ENCODE measurements at regions not wholly inside any gene's neighbourhood (a gene's known extent, or its start where the extent isn't known, plus 50 kb on each side); places are given as distances from the start of the nearest gene placed in this dataset.
A peak's percentile ranks its signal among the peaks of the same experiment; 100 is the strongest.
"Not testable (repeated sequence)": the region's sequence is repeated elsewhere in the genome, so short reads cannot be mapped to it uniquely, and the experiment has no call there.

DNA sequence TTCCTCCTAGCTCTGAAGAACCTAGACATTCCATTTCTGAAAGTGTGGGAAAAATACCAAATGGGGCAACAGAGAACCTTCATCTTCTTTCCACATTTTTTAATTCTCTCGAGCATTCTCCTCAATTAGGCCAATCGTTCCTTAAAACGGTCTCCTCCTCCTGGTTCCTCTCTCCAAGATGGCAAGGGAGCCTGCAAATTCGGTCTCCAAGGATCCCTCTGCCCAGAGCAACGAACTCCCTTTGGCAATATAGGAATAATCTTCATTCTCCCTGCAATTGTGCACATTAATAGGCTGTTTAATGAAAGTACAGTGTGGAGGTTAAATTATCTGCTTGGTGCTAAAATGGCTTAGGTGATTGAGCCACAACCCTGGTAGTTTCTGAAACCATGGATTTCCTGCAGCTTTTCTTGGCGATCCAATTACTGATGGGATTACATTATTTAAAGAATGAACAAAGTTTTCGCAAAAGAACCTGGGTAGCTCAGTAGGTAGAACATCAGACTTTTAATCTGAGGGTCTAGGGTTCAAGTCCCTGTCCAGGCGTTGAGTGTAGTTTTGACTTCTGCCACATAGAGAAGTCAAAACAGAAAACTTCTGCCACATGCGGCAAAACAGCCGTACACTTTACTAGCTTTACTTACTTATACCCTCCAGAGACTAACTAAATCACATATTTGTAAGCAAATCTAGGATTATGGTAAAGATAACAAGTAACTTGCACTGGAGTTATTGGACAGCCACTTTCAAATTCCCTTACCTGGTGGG is 102.9 kb upstream of the ZNF184 start:
- peak; percentile 88 for DNase-seq

DNA sequence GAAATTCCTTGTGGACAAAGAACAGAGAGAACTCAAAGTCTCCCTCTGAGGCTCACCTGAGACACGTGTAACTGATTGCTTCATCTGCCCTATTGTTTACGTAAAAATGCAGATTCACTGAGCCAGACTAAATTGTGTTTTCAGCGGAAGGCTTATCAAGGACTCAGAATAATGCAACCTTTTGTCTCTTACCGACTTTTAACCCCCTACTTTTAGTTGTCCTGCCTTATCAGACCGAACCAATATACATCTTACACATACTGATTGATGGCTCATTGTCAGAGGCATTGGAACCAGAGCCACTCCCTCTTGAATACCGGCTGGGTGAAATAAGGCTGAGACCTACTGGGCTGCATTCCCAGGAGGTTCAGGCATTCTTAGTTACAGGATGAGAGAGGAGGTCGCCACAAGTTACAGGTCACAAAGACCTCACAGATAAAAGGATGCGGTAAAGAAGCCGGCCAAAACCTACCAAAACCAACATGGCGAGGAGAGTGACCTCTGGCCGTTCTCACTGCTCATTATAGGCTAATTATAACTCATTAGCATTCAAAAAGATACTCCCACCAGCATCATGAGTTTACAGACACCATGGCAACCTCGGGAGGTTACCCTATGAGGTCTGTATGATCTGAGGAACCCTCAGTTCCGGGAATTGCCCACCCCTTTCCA is 95.5 kb upstream of the ZNF184 start:
- no peak for DNase-seq

DNA sequence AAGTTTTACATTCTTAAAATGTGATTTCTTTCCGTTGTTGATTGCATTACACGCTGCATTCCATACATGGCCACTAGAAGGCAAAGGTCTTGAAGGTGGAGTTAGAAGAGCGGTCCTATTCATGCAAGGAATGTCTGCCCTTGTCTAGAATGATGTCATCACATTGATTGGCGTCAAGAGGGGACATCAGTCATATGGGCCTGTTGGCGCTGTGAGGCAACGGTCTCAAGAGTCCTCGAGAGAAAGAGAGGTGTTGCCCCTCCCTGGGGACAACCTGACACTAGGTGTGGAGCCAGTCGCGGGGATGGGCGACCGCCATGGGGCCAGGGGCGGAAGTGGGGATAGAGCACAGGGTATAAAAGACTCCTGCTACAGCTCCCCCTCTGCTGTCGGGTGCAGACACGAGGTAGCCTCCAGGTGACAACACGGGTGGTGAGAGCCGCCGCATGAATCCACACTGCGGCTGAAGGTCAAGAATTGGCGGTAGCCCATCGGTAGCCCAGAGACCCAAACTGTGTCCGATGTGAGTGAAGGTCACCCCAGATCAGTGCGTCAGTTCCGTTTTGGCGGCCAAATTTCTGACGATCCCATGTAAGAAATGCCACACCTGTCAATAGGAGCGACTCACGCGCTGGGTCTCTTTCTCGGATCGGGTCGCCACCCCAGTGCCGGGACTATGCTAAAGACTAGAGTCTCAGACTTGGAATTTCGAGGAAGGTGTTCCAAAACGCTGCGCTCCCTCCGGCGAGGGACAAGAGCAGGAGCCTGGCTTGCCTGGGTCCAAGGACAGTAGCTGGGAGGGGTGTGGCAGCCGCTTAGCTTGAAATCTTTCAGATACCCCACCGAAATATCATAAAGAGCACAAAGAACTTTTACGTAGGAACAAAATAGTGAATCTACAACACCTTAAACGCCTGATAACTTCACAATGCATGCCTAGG is 93.2 kb upstream of the ZNF184 start:
- DNase-seq = peak; percentile 21

DNA sequence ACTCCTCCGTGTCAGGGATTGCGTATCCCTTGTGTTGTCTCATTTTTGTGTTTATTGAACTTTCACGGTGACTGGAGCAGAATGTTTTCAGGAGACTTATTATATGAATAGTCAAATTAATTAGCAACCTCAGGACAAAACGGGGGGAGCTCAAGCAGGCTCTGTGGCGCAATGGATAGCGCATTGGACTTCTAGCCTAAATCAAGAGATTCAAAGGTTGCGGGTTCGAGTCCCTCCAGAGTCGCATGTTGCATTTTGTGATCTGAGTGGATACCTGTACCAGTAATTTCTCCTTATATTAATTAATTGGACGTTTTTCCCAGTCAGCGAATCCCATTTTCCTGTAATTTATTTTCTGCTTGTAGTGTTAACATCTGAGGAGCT is 89.1 kb upstream of the ZNF184 start:
- DNase-seq = no peak

DNA sequence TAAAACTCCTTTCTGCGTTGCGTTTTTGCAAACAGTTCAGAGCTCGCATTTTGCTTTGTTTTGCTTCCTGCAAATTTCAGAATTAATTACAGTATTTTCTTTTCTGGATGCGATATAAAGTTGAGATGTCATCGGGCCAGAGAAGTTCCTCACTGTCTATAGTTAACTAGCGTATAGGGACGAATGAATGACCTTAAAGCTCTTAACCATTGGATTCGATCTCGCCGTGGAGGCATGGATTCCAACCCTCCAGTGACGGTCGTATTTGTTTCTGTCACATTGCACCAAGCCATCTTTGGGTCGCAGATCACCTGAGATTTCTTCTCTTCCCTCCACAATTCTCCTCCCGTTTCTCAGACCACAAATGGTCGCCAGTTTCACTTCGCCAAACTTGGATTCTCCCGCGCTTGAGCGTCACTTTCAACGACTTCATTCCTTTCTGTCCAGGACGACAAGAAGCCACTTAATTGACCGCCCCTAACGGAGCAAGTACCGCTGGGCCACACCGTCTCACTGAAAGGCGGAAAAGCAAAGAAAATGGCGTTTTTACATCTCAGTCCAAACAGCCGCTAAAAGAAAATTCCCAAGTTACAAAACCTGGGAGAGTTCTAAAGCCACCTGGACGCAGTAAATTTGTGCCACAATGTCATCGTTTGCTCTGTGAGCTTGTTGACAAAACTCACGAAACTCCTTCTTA is 85.3 kb upstream of the ZNF184 start:
- peak; percentile 39 for DNase-seq

DNA sequence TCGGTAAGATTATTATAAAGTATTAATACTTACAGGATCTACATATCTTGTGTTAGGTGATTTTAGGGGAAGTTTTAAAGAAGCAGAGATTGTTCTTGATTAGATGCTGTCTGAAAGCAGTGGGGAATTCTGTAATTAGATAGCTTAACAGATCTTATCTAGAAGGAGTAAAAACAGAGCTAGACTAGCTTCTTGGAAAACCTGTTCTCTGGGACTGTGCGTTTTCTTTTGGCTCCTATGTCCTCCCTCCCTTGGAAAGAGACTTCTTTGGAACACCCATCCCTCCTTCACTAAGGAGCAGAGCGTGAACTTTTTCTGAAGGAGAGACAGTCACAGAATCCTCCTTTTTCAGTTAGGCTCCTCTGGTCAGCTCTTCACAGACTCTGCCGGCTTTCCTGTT is 83.5 kb upstream of the ZNF184 start:
- DNase-seq = no peak

DNA sequence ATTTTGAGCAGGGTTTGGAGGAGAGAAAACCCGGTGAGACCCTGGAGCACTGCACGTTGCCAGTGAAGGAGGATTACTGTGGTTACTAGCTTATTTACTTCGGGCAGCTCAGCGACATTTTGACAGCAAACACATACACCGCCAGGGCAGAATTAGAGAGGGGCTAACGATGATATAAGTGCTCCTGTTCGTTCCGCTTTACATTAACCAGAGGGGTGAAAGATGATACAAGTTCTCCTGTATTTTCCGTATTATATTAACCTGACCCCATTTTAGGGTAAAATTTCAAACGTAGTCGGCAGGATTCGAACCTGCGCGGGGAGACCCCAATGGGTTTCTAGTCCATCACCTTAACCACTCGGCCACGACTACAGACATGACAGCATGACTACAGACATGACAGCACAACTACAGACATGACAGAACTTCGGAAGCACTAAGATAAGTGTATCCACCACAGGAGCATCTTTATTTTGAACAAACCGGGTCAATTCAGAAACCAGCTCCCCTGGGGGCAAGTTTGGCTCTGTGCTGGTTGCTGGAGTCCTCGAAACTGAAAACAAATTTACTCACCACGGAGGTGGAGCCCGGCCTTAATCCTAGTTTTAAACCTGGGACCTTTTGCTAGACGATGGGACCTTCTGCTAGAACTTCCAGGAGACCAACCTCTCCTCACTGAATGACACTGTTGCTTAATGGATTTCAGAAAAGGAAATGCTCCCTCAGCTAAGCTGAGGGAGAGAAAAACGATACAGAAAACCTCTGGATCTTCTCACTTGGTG is 80.4 kb upstream of the ZNF184 start:
- DNase-seq = peak; percentile 96

DNA sequence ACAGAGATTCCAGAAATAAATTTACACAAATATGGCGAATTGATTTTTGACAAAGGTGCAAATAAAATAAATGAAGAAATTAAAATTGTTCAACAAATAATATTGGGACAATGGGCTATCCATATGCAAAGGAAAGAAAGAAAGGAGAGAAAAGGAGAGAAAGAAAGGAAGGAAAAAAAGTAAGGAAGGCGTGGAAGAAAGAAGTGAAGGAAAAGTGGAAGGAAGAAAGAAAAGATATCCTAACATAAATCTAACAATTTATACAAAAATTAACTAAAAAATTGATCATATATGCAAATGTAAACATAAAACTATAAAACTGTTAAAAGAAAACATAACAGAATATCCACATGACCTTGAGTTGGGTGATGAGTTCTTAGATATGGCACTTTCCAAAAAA is 78.7 kb upstream of the ZNF184 start:
- DNase-seq = no peak

DNA sequence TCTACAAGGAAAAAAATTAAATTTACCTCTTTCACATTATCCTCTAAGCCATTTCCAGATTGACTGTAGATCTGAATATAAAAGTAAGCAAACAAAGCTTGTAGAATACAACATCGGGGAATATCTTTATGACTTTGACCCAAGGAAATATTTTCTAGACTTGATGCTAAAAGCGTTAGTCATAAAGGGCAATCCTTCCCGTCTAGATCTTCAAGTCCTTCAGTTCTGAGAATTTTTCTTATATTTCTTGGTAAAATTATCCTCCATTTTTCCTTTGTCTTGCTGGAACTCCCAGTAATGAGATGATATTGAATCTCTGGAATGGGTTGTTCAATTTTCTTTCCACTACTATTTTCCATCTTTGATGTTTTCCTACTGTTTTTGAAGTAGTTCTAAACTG is 77.8 kb upstream of the ZNF184 start:
- DNase-seq = no peak

DNA sequence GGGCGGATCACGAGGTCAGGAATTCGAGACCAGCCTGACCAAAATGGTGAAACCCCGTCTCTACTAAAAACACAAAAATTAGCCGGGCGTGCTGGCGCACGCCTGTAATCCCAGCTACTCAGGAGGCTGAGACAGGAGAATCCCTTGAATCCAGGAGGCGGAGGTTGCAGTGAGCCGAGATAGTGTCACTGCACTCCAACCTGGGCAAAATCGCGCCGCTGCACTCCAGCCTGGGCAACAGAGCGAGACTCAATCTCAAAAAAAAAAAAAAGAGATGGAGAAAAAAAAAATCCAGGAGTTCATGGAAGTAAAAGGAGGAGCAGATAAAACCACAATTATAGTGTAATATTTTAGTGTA is 76.3 kb upstream of the ZNF184 start:
- DNase-seq = not testable (repeated sequence)

DNA sequence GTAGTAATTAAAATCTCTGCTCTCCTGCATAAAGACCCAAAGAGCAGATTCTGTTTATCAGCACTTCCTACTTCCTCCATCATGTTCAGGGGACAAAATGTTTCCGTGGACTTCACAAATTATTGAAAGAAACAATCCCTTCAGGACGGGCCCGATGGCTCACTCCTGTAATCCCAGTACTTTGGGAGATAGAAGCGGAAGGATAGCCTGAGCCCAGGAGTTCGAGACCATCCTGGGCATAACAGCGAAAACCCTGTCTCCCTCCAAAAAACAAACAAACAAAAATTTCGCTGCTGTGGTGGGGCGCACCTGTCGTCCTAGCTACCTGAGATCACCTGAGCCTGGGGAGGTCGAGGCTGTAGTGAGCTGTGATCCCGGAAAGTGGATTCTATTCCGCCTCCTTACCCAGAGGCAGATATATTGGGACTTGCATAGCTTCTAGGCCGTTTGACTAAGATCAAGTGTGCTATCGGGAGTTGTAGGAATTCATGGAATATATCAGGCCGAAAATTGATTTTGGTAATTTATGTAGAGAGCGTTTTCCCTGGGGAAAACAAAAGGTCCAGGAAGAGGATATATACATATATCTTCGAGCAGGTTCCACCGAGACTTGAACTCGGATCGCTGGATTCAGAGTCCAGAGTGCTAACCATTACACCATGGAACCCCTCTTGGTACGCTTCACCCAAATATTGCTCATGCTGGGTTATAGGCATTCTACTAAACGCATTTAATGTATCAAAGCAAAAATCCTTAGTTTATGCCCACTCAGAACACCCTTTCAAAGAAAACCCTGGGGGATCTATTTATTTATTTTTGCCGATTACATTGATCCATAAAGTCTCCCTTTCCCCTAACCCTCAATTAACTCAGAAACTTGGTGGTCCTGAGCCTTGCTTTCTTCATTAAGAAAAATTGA is 74.5 kb upstream of the ZNF184 start:
- DNase-seq = peak; percentile 94

DNA sequence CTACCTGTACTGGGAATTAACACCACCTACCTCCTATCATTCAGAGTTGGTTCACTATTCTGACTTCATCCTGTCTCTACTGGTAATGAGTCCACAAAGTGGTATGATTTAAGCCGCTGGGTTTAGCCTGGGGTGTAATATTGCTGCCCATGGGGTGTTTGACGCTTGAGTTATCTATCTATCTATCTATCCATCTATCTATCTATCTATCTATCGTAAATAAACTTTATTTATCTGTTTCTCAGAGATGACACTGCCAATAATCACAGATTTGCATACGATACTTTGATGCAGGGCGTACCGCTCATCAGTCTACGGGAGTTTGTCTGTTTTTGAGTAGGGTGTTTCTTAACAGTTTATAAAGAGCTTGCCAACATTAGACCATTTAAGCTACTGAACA is 73.6 kb upstream of the ZNF184 start:
- DNase-seq = no peak

DNA sequence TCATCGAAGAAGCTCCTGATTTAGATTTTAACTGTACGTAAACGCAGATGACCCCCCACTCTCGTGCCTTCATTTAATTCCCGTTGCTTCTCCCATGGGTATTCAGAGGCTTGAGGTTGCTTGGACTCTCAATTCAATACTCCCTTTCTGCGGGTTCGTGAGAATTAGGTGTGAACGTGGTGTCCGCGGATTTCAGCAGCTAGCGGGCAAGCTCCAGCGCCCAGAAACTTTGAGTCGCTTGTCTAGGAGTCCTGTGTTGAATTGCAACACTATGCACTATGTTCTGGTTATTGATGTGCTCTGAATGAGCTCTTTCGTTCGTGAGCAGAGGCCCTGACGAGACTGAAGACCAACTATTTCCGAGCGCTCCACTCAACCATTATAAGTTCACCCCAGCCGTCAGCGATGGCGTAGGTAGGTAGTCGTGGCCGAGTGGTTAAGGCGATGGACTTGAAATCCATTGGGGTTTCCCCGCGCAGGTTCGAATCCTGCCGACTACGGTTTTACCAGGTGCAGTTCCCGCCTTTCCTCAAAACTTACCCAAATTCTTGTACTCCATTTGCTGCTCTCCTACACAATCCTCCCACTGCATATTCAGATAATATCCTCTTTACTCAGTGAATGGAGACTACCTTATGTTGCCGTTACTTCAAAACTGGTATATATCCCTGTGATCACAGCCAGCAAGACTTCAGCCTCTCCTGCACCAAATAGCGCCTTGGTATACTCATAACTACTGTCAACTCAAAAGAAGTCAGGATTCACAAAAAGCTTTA is 72.6 kb upstream of the ZNF184 start:
- peak; percentile 92 for DNase-seq

DNA sequence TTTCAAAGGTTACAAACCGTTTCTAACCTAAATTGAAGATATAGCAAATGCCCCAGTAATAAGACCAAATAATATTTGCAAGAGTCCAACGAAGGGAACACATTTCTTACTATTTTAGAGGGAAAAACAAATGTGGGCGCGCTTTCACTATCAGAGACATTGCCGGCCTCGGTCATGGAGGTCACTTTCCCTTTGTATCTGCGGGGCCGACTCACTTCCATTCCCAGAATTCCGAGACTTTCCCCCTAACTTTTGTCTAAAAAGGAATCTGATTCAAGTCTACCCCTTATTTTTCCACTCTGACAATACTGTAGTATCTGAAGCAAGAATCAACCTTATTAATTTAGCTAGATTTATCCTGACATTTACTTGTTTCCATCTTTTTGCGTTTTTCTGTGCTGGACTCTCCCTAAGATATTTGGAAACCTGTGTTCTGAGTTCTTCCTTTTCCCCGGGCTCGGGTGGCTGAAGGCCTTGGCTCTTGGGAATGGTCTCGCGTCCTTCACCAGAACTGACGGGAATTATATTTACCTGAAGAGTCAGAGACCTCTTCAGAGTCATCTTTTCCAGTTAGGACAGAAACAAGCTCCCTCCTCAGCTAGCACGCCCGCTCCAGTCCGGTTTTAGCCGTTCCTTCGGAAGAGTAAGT is 71.8 kb upstream of the ZNF184 start:
- peak; percentile 56 for DNase-seq

DNA sequence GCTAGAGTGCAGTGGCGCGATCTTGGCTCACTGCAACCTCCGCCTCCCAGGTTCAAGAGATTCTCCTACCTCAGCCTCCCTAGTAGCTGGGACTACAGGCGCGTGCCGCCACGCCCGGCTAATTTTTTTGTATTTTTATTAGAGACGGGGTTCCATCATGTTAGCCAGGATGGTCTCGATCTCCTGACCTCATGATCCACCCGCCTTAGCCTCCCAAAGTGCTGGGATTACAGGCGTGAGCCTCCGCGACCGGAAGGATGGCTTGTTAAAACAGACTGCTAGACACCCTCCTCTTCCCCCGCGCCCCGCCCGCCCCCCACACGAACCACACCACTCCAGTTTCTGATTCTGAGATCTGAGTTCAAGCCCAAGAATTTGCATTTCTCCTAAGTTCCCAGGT is 71.2 kb upstream of the ZNF184 start:
- DNase-seq = peak; percentile 63

DNA sequence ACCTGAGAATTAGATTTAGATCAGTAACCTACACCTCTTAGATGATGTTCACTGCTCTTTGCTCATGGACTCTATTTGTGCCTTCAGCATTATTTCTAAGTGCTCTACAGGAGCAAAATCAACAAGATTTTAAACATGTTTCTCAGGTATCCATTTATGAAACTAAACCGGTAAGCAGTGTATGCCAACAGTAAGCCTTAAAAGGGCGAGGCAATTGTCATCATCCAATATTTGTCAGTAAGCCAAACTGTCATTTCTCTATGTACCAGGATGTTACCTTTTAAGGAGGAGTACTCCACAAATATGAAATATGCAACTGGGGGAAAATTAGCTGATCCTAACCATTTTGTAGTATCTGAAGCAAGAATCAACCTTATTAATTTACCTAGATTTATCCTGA is 69.6 kb upstream of the ZNF184 start:
- DNase-seq = no peak

DNA sequence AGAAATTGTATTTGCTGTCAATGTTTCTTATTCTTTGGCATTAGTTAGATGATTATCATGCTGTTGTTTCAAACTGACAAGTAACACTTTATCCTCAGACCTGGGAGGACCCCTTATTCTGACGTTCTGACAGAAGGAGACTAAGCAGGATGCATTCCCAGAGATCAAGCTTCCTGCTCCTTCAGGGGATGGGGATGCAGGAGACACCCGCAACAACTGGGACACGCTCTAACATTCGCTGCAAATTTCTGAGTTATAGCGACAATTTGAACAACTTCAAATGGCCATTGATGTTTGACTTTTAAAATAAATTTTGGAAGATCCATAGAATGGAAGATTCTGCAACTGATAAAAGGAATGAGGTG is 69.0 kb upstream of the ZNF184 start:
- DNase-seq = no peak

DNA sequence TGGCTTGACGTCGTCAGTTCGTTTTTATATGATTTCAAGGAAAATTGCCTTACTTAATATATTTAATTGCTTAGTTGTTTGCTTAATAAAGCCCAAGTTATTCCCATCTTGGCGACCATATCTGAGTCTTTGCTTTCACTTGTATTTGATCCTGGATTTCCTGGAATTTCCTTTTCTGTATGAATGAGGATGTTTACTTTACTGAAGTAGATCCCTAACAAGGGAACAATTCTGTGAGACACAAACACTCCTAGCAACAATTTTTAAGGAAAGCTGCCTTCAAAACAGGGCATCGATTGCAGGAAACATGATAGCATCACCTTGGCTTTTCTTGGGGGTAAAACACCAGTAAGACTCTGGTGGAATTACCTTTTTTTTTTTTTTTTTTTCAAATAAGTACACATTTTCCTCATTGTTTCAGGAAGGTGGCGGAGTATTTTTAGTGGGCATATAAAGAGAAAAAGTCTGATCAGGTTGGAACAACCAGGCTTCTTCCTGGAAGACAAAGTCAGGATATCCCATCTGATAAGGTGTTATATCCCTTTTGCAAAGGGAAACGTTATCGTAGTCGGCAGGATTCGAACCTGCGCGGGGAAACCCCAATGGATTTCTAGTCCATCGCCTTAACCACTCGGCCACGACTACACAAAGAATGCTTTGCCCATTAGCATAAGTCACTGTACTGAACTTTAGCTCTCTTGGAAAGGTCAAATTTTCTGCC is 68.5 kb upstream of the ZNF184 start:
- peak; percentile 83 for DNase-seq

DNA sequence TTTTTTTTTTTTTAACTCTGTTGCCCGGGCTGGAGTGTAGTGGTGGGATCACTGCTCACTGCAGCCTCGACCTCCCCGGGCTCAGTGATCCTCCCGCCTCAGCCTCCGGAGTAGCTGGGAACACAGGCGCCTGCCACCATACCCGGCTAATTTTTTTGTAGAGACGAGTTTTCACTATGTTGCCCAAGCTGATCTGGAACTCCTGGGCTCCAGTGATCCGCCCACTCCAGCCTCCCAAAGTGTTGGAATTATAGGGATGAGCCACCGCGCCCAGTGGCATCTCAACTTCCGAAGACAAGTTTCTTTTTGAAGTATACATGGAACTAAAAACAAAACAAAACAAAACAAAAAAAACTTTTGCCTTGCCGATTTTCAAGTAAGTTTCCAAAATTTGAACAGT is 66.6 kb upstream of the ZNF184 start:
- no peak for DNase-seq

Measured in OCI-M1 (cell line).